Amygdala (tissue), 56 donors: ENCODE measurements at regions not wholly inside any gene's neighbourhood (a gene's known extent, or its start where the extent isn't known, plus 50 kb on each side); places are given as distances from the start of the nearest gene placed in this dataset.
A peak's percentile ranks its signal among the peaks of the same experiment; 100 is the strongest.

Source experiments
- DNase-seq, 56 donors: peaks; one replicate each; lab custom pipeline; 2025; lab: John Stamatoyannopoulos, UW

DNA sequence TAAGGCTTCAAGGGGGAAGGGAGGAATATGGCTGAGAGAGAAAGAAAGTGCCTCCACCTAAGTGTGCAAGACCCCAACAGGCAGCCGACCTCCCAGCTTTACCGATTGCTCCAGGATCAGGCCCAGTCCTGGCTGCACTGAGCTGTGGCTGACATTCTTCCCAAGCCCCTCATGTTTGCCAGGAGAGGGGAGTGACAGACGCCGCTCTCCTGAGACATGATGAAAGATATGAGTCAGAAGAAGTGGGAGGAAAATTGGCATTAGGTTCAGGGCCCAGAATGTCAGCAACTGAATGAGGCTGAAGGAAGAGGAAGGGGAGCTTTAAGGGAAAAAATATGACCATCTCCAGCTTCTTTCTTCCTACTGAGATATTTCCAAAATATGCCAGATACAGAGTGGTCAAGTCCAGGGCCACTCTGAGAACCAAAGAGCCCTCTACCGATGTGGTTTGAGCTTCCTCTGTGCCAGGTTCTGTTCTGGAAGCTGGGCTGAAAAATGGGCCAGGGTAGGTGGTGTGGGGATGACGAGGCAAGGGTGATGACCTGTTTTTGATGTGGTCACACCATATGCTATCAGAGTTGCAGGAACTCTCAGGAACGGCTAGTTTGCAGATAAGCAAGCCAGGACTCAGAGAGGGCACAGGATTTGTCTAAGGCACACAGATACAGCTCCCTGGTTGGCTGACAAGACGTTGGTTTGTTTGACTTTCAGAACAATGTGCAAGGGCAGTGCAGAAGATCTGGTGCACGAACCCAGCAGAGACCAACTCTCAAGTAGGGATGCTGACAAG is 176.7 kb downstream of the SOX9 start:
- no peak for DNase-seq

DNA sequence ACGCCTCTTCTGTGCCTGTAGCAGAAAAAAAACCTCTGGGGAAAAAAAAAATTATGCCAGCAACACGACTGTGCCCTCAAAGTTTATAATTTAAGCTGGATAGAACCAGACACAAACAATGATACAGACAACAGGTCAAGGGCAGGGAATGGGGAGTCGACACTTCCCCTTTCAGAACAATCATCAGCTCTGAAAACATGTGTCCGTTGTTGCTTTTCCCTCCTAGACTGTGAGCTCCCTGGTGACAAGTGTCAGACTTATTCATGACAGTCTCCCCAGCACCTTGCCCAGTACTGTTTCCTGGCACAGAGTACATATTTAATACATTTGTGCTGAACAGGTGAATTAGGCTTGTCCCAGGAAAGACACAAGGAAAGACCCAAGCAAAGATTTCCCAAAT is 178.3 kb downstream of the SOX9 start:
- no peak for DNase-seq

DNA sequence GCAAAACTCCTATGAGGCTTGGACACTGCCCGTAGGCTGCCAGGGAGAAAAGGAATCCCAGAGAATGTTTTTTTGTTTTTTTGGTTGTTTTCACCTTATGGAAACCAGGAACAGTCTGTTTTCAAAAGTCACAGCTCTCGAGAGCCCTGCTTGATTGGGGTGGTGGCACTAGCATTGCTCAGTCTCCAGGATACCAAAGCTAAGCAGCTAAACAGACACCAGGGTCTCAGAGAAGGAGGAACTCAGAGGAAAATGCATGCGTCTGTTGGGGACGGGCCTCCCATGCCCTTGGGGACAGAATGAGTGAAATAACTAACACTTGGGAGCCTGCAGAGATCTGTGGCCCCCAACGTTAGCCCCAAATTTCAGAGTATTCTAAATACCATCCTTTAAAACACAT is 178.8 kb downstream of the SOX9 start:
- DNase-seq, result no peak

DNA sequence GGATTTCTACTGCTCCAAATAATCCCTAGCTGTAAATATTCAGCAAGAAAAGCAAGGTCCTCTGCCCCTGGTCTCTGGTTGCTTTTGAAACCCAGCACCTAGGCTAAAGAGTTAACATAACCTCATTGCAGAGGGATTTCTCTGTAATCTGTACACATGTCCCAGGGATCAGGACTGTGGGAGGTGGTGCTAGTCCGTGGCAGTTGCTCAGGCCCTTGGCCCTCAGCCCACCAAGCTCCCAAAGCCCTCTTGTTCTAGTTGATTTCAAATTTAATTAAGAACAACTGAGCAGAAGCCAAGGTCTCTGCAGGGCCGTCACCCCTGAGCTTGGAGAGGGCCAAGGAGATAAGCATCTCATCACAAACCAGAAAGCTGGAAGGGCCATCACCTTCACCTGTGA is 181.1 kb downstream of the SOX9 start:
- DNase-seq, result no peak

- DNase-seq, result no peak
Observed at GRCh38 chr17:72302735-72303134, 181.9 kb downstream of the SOX9 start.

GRCh38 chr17:72303787-72304733 is 183.2 kb downstream of the SOX9 start:
- no peak for DNase-seq

DNA sequence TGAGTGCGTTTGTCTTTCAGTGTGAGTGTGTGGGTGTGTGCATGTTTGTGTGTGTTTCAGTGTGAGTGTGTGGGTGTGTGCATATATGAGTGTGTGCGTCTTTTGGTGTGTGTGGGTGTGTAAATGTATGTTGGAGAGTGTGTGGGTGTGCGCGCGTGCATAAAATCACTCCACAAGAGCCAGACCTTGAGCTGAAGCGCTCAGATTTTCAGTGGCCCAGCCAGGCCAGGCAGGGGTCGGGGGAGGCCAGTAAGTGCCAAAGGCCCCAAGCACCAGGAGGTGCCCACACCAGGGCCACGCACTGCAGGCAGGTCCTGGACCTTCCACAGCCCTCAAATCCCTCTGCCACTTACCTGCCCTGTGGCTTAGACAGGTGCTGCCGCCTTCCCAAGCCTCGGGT is 184.0 kb downstream of the SOX9 start:
- DNase-seq, result no peak

- no peak for DNase-seq
Observed at GRCh38 chr17:72305472-72305871, 184.7 kb downstream of the SOX9 start.

- DNase-seq, result no peak
Observed at GRCh38 chr17:72306037-72306436, 185.2 kb downstream of the SOX9 start.

DNA sequence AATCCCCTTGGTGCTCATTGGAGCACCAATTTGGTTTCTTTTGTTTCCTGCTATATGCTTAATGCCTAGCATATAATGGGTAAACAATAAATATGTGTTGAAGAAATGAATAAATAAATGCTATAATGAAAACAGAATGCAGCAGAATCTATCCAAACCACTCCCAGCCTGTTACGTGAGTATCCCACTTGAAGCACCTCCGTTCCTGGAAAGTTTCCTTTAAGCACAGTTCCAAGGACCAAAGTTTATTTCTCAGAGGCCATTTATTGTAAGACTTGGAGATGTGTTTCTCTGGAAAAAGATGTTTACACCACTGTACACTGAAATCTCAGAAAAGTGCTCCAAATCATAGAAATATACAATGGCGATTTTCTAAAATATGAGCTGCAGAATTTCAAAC is 187.0 kb downstream of the SOX9 start:
- DNase-seq, result no peak

- DNase-seq, result no peak
Observed at GRCh38 chr17:72308744-72309385, 188.0 kb downstream of the SOX9 start.

DNA sequence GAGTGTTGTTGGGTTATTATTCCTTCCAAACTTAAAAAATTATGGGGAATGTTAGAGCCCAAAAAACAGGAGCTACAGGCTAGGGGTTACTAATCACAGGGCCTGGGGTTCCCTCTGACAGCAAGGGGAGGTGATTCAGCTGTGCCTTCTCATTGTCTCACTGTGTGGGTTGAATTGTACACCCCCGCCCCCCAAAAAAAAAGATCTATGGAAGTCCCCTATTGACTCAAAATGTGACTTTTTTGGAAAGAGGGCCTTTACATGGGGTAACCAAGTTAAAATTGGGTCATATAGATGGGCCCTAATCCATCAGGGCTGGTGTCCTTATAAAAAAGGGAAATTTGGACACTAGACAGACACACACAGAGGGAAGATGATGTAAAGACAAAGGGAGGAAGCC is 190.2 kb downstream of the SOX9 start:
- DNase-seq, result no peak

- no peak for DNase-seq
Observed at GRCh38 chr17:72315122-72315913, 194.5 kb downstream of the SOX9 start.

GRCh38 chr17:72318131-72318530 is 197.3 kb downstream of the SOX9 start:
- DNase-seq, result no peak

- no peak for DNase-seq
Observed at GRCh38 chr17:72321896-72322295, 201.1 kb downstream of the SOX9 start.

DNA sequence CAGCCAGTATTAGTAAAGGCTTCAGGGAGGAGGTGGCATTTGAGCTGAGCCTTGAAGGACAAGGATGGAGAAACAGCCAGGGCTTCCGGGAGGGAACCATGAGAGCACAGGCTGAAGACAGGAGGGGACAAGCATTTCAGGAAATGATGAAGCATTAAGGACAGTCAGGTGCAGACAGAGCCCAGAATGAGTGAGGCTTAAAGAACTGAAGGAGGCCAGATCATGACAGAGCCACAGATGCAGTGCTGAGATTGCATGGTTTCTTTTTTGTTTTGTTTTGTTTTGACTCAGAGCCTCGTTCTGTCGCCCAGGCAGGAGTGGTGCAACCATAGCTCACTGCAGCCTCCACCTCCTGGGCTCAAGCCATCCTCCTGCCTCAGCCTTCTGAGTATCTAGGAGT is 211.5 kb downstream of the SOX9 start:
- DNase-seq, result no peak

GRCh38 chr17:72333570-72333969 is 212.8 kb downstream of the SOX9 start:
- peak in 1 of 56 donors; percentile 22 for DNase-seq

GRCh38 chr17:72334205-72334604 is 213.4 kb downstream of the SOX9 start:
- DNase-seq, result no peak

- DNase-seq, result peak in 33 of 56 donors; percentile 8 to 66 (median 32)
Observed at GRCh38 chr17:72336026-72336803, 215.4 kb downstream of the SOX9 start.

GRCh38 chr17:72336804-72337070 is 215.9 kb downstream of the SOX9 start:
- no peak for DNase-seq
